Activated CD4-positive, alpha-beta T cell treated with anti-CD3 and anti-CD28 coated beads, Interleukin-2, amount 10 ng/mL, durations not matched to agents 24 days and 14 days (primary cell): ENCODE measurements at regions not wholly inside any gene's neighbourhood (a gene's known extent, or its start where the extent isn't known, plus 50 kb on each side); places are given as distances from the start of the nearest gene placed in this dataset.
"Not testable (repeated sequence)": the region's sequence is repeated elsewhere in the genome, so short reads cannot be mapped to it uniquely, and the experiment has no call there.

Experiments used
- DNase-seq: peaks from one replicate; pipeline ENCODE4 v3.0.0; 2022
- H3K27ac Mint-ChIP-seq: one replicate; pipeline ENCODE4 v1.8.0; 2022; ENCODE audit warnings: mild to moderate bottlenecking, mixed read lengths
- H3K27me3 Mint-ChIP-seq: one replicate; pipeline ENCODE4 v1.8.0; 2022; ENCODE audit warnings: mixed read lengths
- H3K36me3 Mint-ChIP-seq: one replicate; pipeline ENCODE4 v1.8.0; 2022; ENCODE audit warnings: low read depth, mild to moderate bottlenecking, mixed read lengths
- H3K4me1 Mint-ChIP-seq: one replicate; pipeline ENCODE4 v1.8.0; 2021; ENCODE audit warnings: mixed read lengths
- H3K4me3 Mint-ChIP-seq: one replicate; pipeline ENCODE4 v1.8.0; 2022; ENCODE audit warnings: mild to moderate bottlenecking, moderate library complexity, mixed read lengths
- H3K9me3 Mint-ChIP-seq: one replicate; pipeline ENCODE4 v1.8.0; 2021; ENCODE audit warnings: mixed read lengths
- intact Hi-C: fragments of 100-400 bp; cut with micrococcal nuclease; formaldehyde crosslinking; loops from one replicate; pipeline ENCODE4 v1.15.1; 2023

DNA sequence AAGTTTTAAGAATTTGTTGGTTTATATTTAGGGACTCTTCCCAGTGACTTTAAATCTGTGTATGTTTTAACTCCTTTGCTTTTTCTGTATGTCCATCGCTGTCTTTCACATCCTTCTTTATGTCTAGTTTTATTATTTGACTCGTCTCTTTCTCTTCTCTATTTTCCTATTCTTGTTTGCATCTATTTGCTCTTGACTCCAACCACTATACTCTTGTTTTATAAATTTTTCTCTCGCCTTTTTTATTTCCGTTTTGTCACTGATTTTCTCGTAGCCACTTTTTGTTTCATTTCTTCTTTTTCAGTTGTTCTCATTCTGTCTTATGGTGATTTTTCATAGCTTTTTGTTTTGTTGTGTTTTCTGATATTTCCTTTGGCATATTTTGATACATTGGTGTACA, 170.5 kb upstream of the NETO1 start:
- H3K27ac Mint-ChIP-seq, result no peak overlapping the region
- no peak overlapping the region for H3K4me3 Mint-ChIP-seq

GRCh38 chr18:73023975-73024374, 156.2 kb upstream of the NETO1 start:
- no peak for DNase-seq
- H3K27me3 Mint-ChIP-seq, result no peaks in the 10 kb centered on the region
- H3K36me3 Mint-ChIP-seq, result no peaks in the 10 kb centered on the region
- H3K27ac Mint-ChIP-seq, result no peak overlapping the region
- peaks cover 8% of the 10 kb centered on the region for H3K9me3 Mint-ChIP-seq
- no peaks in the 10 kb centered on the region for H3K4me1 Mint-ChIP-seq
- intact Hi-C loops, result no loop called here
- H3K4me3 Mint-ChIP-seq, result no peak overlapping the region

More for the DNA sequence above, 170.5 kb upstream of the NETO1 start:
- intact Hi-C loops, result no loop called here
- H3K27me3 Mint-ChIP-seq, result no peaks in the 10 kb centered on the region
- no peak for DNase-seq
- H3K4me1 Mint-ChIP-seq, result no peaks in the 10 kb centered on the region
- no peaks in the 10 kb centered on the region for H3K36me3 Mint-ChIP-seq
- H3K9me3 Mint-ChIP-seq, result no peaks in the 10 kb centered on the region

- no peaks in the 10 kb centered on the region for H3K9me3 Mint-ChIP-seq
- no peaks in the 10 kb centered on the region for H3K36me3 Mint-ChIP-seq
- DNase-seq, result no peak
- no peaks in the 10 kb centered on the region for H3K27me3 Mint-ChIP-seq
- intact Hi-C loops, result no loop called here
- no peak overlapping the region for H3K27ac Mint-ChIP-seq
- no peaks in the 10 kb centered on the region for H3K4me1 Mint-ChIP-seq
- no peak overlapping the region for H3K4me3 Mint-ChIP-seq
Measured at GRCh38 chr18:73009691-73010090, 141.9 kb upstream of the NETO1 start.

GRCh38 chr18:73007915-73008308, 140.1 kb upstream of the NETO1 start:
- no peak for DNase-seq
- Mint-ChIP-seq H3K4me1 (no peaks in the 10 kb centered on the region), H3K27me3 (no peaks in the 10 kb centered on the region), H3K4me3 (no peak overlapping the region), H3K9me3 (no peaks in the 10 kb centered on the region), H3K36me3 (no peaks in the 10 kb centered on the region), H3K27ac (no peak overlapping the region)
- intact Hi-C loops, result no loop called here

DNA sequence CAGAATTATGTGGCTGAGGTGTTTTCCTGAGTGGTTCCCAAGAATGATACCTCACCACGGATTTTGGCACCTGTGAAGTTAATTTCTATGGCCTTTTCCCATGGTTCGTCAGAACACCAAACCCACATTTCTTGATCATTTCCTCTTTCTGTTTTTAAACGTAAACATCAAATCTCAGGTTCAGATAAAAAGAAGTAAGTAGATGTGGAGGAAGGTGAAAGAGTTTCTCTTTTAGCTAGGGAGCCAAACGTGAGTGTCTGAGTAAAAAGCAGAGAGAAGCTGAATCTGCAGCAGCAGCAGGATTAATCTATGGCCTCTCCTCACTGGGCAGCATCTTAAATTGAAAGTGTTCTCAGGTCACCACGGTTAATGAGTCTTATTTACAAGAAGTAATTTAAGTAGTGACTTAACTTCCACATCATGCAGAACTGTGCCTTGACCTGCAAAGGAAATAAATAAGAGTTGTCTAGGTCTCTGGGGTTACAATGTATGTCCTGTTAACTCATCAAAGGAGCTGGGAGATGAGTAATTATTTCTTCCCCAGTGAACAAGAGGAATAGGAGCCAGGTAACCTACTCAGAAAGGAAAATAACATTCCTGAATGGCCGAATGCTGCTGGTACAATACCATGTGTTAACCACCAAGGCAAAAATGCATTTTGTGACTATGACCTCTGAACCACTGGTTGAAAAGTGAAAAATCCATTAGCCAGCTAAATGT, 139.6 kb upstream of the NETO1 start:
- H3K27ac Mint-ChIP-seq, result no peak overlapping the region
- H3K4me1 Mint-ChIP-seq, result no peaks in the 10 kb centered on the region
- no peaks in the 10 kb centered on the region for H3K27me3 Mint-ChIP-seq
- H3K4me3 Mint-ChIP-seq, result no peak overlapping the region
- DNase-seq, result no peak
- H3K36me3 Mint-ChIP-seq, result no peaks in the 10 kb centered on the region
- no peaks in the 10 kb centered on the region for H3K9me3 Mint-ChIP-seq
- intact Hi-C loops, result no loop called here

DNA sequence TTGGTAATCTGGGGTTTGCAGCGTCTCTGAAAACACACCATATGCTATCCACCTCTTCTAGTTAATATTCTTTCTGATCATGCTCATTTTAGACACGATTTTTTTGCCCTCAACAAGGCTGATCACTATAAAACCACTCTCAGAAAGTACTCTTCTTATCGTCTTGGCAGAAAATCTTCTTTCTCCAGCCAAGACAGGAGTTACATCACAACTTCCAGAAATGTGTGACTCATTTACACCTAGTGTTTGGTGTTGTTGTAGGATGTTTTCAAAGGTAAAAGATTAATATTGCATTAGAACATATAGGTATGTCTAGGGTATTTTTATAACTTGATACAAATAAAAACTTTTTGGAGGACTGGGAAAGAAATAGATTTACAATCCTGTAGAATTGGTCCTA, 138.5 kb upstream of the NETO1 start:
- Mint-ChIP-seq H3K4me1 (no peaks in the 10 kb centered on the region), H3K9me3 (no peaks in the 10 kb centered on the region), H3K27ac (no peak overlapping the region), H3K36me3 (no peaks in the 10 kb centered on the region), H3K4me3 (no peak overlapping the region), H3K27me3 (no peaks in the 10 kb centered on the region)
- intact Hi-C loops, result no loop called here
- no peak for DNase-seq

DNA sequence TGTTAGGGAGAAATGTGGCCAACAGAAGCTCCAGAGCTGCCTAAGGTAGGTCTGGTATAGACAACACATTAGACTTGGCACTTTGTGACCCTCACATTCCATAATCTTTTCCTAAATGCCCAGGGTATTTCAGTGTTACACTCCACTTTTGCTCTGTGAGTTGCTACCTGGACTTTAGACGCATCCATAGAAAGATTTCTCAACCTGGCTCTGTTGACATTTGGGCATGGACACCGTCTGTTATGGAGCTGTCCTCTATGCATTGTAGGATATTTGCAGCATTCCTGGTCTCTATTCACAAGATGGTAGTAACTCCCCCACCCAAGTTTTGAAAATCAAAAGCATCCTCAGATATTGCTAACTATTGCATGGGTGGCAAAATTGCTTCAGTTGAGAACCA, 136.5 kb upstream of the NETO1 start:
- Mint-ChIP-seq H3K27ac (no peak overlapping the region), H3K27me3 (no peaks in the 10 kb centered on the region), H3K4me1 (no peaks in the 10 kb centered on the region), H3K9me3 (no peaks in the 10 kb centered on the region), H3K4me3 (no peak overlapping the region), H3K36me3 (no peaks in the 10 kb centered on the region)
- DNase-seq, result no peak
- intact Hi-C loops, result no loop called here

DNA sequence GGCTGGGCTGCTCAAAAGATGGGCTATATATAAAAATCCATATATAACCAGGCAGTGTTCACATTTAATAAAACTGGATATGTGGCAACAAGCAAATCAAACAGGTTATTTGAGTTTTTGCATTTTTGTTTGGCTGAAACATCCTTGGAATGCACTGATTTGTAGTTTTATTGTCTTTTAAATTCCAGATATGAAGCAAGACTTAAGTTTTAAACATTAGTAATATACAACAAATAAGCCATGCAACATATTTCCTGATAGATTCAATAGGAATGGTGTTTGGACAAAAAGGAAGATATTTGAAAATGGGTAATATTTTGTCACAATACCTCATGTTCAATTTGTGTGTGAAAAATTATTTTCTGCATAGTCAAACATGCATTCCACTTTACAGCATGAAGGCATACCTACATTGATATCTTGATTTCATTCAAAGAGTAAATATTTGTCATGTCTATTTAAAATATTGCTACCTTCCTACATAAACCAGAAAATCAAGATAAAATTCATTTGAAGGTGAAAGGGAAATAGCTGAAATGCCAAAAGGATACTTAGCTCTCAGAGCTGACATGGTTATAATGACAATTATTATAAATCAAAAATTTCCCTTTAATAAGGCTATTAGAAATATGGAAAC, 132.3 kb upstream of the NETO1 start:
- no peaks in the 10 kb centered on the region for H3K4me1 Mint-ChIP-seq
- no peak overlapping the region for H3K27ac Mint-ChIP-seq
- no peak overlapping the region for H3K4me3 Mint-ChIP-seq
- no peaks in the 10 kb centered on the region for H3K9me3 Mint-ChIP-seq
- intact Hi-C loops, result no loop called here
- no peaks in the 10 kb centered on the region for H3K27me3 Mint-ChIP-seq
- no peak for DNase-seq
- H3K36me3 Mint-ChIP-seq, result no peaks in the 10 kb centered on the region

GRCh38 chr18:72995558-72995957, 127.8 kb upstream of the NETO1 start:
- Mint-ChIP-seq H3K36me3 (no peaks in the 10 kb centered on the region), H3K4me3 (no peak overlapping the region), H3K27ac (no peak overlapping the region), H3K27me3 (no peaks in the 10 kb centered on the region), H3K9me3 (no peaks in the 10 kb centered on the region), H3K4me1 (no peaks in the 10 kb centered on the region)
- intact Hi-C loops, result no loop called here
- no peak for DNase-seq

DNA sequence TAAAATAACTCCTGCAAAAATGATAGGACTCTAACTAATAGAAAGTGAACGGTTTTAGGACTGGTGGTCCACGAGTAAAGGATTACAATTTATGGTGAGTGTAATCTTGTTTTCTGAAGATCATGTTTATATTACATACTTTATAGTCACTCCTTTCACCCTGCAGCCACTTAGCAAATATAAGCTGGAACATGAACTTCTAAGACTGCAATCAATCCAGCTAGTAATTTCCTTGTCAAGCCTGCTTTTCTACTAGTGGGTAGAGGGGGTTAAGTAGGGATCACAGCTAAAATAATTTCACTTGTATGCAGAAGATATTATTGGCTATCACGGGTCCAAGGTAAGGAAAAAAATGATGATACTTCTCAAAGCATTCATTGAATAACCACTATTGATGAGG, 125.5 kb upstream of the NETO1 start:
- intact Hi-C loops, result no loop called here
- H3K4me1 Mint-ChIP-seq, result no peaks in the 10 kb centered on the region

GRCh38 chr18:72991379-72991778, 123.6 kb upstream of the NETO1 start:
- Mint-ChIP-seq H3K27ac (no peak overlapping the region), H3K9me3 (no peaks in the 10 kb centered on the region), H3K4me1 (no peaks in the 10 kb centered on the region), H3K36me3 (no peaks in the 10 kb centered on the region), H3K4me3 (no peak overlapping the region), H3K27me3 (no peaks in the 10 kb centered on the region)
- DNase-seq, result no peak
- intact Hi-C loops, result no loop called here

More for the DNA sequence above, 125.5 kb upstream of the NETO1 start:
- H3K9me3 Mint-ChIP-seq, result no peaks in the 10 kb centered on the region
- H3K27me3 Mint-ChIP-seq, result no peaks in the 10 kb centered on the region
- no peaks in the 10 kb centered on the region for H3K36me3 Mint-ChIP-seq
- no peak overlapping the region for H3K4me3 Mint-ChIP-seq
- H3K27ac Mint-ChIP-seq, result no peak overlapping the region
- DNase-seq, result no peak

DNA sequence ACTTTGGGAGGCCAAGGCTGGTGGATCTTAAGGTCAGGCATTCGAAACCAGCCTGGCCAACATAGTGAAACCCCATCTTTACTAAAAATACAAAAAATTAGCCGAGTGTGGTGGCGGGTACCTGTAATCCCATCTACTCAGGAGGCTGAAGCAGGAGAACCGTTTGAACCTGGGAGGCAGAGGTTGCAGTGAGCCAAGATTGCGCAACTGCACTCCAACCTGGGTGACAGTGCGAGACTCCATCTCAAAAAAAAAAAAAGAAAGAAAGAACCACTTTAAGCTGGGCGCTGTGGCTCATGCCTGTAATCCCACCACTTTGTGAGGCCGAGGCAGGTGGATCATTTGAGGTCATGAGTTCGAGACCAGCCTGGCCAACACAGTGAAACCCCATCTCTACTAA, 119.8 kb upstream of the NETO1 start:
- intact Hi-C loops, H3K36me3 Mint-ChIP-seq, H3K4me3 Mint-ChIP-seq, H3K27ac Mint-ChIP-seq, H3K9me3 Mint-ChIP-seq, H3K4me1 Mint-ChIP-seq, H3K27me3 Mint-ChIP-seq, DNase-seq: not testable (repeated sequence)

DNA sequence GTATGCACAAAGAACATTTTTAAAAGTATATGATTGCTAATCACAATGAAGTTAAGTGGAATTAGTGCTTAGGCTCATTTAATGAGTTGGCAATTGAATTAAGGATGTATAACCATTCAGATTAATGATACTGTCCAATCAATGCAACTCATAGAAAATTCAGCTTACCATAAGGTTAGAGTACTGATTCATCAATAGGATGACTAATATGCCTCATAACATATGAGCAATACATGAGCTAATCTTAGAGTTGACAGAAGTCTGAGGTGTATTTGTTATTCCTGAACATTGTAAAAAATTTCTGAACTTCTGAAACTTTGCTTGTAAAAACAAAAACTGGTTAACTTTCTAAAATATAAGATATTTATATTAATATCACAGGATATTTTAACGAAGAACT, 118.3 kb upstream of the NETO1 start:
- Mint-ChIP-seq H3K27me3 (no peaks in the 10 kb centered on the region), H3K27ac (no peak overlapping the region), H3K36me3 (no peaks in the 10 kb centered on the region), H3K4me3 (no peak overlapping the region), H3K9me3 (no peaks in the 10 kb centered on the region), H3K4me1 (no peaks in the 10 kb centered on the region)
- intact Hi-C loops, result no loop called here
- DNase-seq, result no peak

GRCh38 chr18:72985686-72986085, 117.9 kb upstream of the NETO1 start:
- Mint-ChIP-seq H3K9me3 (no peaks in the 10 kb centered on the region), H3K27ac (no peak overlapping the region), H3K4me1 (no peaks in the 10 kb centered on the region), H3K27me3 (no peaks in the 10 kb centered on the region), H3K4me3 (no peak overlapping the region), H3K36me3 (no peaks in the 10 kb centered on the region)
- no peak for DNase-seq
- intact Hi-C loops, result no loop called here

- no peak overlapping the region for H3K4me3 Mint-ChIP-seq
- no peak overlapping the region for H3K27ac Mint-ChIP-seq
- no peaks in the 10 kb centered on the region for H3K9me3 Mint-ChIP-seq
- DNase-seq, result no peak
- H3K36me3 Mint-ChIP-seq, result no peaks in the 10 kb centered on the region
- intact Hi-C loops, result no loop called here
- no peaks in the 10 kb centered on the region for H3K4me1 Mint-ChIP-seq
- no peaks in the 10 kb centered on the region for H3K27me3 Mint-ChIP-seq
Measured at GRCh38 chr18:72984290-72984689, 116.5 kb upstream of the NETO1 start.
